ENCODE measurements at regions not wholly inside any gene's neighbourhood (a gene's known extent, or its start where the extent isn't known, plus 50 kb on each side); places are given as distances from the start of the nearest gene placed in this dataset.

DNA sequence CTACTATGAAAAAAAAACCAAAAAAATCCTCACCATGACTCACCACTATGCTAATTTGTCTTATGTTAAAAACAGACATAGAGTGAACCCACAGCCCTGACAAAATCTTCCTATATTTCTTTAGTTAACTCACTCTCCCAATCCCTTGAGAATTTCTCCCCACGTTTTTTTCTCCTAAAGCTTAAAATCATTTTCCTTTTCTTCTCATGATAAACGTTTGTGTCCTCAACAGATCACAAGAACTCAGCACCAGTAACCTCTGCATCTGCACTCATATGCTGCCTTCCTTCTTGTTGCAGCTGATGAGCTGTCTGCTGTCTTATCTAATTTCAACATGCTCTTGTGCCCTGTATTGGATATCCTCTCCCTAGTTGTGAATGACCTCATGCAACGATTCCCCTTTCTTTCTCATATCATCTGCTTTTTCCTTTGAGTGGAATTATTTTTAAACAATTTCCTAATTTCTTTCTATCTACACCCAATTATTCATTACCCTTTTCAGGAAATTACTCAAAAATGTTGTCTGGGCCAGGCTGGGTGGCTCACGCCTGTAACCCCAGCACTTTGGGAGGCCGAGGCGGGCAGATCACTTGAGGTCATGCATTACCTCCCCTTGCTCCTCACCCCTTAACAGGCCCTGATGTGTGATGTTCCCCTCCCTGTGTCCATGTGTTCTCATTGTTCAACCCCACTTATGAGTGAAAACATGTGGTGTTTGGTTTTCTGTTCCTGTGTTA is 427.5 kb upstream of the MGAT4C start:
- Histone ChIP-seq H3K4me2 (ENCODE audit: low read length) (no peak overlapping the region), H3K4me3 (ENCODE audit: low read length) (no peak overlapping the region), H3K36me3 (ENCODE audit: insufficient read depth, low read length) (no peaks in the 10 kb centered on the region), H3K27me3 (ENCODE audit: control insufficient read depth, insufficient read depth, low read length) (no peaks in the 10 kb centered on the region), H3K9me3 (replicated peaks; ENCODE audit: low read length) (no peaks in the 10 kb centered on the region), H3K9ac (ENCODE audit: low read depth, low read length) (no peak overlapping the region), H3K4me1 (ENCODE audit: control insufficient read depth, insufficient read depth, low read length) (no peaks in the 10 kb centered on the region)

DNA sequence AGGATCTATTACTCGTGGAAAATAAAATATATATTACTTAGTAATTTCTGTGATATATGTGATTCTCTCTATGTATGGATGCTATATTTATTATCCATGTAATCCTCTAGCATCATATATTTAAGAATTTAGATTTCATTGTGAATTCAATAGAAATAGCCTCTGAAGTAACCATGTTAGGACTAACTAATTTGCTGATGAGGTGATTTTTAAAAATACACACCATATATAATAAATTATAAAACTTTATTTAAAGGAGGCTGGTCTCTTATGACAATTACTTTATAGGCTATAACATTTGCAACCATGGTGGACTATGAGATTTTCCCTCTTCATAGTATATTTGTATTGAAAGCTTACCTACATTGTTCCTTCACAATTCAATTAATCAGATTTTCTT is 424.9 kb upstream of the MGAT4C start:
- Histone ChIP-seq H3K36me3 (ENCODE audit: insufficient read depth, low read length) (no peaks in the 10 kb centered on the region), H3K9ac (ENCODE audit: low read depth, low read length) (no peak overlapping the region), H3K9me3 (replicated peaks; ENCODE audit: low read length) (no peaks in the 10 kb centered on the region), H3K4me3 (ENCODE audit: low read length) (no peak overlapping the region), H3K4me1 (ENCODE audit: control insufficient read depth, insufficient read depth, low read length) (no peaks in the 10 kb centered on the region), H3K4me2 (ENCODE audit: low read length) (no peak overlapping the region), H3K27me3 (ENCODE audit: control insufficient read depth, insufficient read depth, low read length) (no peaks in the 10 kb centered on the region)

DNA sequence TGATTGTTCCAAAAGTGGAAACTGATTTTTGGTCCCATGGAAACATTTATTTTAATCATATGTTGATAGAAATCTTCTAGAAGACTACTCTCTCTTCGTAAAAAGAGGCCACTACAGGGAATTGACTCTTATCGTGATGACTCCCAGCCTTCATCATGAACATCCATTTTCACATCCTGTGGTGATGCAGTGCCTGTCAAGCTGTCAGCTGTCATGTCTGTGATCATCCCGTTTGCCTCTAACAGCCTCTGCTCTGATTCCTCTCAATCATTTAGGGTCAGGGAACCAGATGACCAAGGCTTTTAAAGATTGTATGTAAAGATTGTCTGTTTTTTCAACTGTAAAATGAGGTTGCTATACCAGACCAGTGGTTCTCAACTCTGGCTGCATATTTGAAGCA is 419.0 kb upstream of the MGAT4C start:
- H3K9ac ChIP-seq (ENCODE audit: low read depth, low read length), result no peak overlapping the region
- no peaks in the 10 kb centered on the region for H3K4me1 ChIP-seq (ENCODE audit: control insufficient read depth, insufficient read depth, low read length)

DNA sequence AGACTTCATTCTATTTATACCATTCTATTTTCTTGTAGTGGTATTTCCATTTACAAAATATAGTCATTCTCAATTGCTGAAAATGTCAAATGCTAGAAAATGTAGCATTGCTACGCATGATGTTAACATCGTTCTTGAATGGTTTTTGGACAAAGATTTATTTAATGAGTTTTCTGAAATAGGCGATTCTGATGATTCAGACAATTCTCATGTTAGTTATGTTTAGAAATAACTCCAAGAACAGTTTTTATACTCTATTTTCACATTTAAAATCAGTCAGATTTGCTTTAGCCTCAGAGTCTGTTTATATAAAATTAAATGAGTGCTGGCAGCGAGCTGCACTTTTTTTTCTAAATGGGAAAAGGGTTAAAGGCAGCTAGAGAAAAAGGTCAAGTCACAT is 414.8 kb upstream of the MGAT4C start:
- Histone ChIP-seq H3K4me2 (ENCODE audit: low read length) (no peak overlapping the region), H3K9ac (ENCODE audit: low read depth, low read length) (no peak overlapping the region), H3K4me3 (ENCODE audit: low read length) (no peak overlapping the region), H3K36me3 (ENCODE audit: insufficient read depth, low read length) (no peaks in the 10 kb centered on the region), H3K4me1 (ENCODE audit: control insufficient read depth, insufficient read depth, low read length) (peaks cover 10% of the 10 kb centered on the region), H3K9me3 (replicated peaks; ENCODE audit: low read length) (no peaks in the 10 kb centered on the region), H3K27me3 (ENCODE audit: control insufficient read depth, insufficient read depth, low read length) (no peaks in the 10 kb centered on the region)

More for the DNA sequence above, 419.0 kb upstream of the MGAT4C start:
- Histone ChIP-seq H3K4me2 (ENCODE audit: low read length) (no peak overlapping the region), H3K27me3 (ENCODE audit: control insufficient read depth, insufficient read depth, low read length) (no peaks in the 10 kb centered on the region), H3K9me3 (replicated peaks; ENCODE audit: low read length) (no peaks in the 10 kb centered on the region), H3K36me3 (ENCODE audit: insufficient read depth, low read length) (no peaks in the 10 kb centered on the region), H3K4me3 (ENCODE audit: low read length) (no peak overlapping the region)

DNA sequence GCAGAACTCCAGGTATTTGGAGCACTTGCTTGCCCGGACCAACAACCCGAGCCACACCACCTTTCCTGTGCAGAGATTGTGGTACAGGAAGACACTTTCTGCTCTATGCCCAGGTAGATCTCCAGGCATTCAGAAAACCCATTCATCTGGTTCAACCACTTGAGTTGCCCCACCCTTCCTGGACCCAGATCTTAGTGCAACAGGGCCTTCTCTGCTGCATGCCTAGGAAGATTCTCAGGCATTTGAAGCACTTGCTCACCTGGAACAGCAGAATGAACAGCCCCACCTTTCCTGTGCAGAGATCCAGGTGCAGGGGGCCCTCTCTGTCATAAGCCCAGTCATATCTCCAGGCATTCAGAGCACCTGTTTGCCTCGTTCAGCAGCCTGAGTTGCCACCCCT is 412.8 kb upstream of the MGAT4C start:
- no peaks in the 10 kb centered on the region for H3K36me3 ChIP-seq (ENCODE audit: insufficient read depth, low read length)
- H3K4me2 ChIP-seq (ENCODE audit: low read length), result no peak overlapping the region
- no peaks in the 10 kb centered on the region for H3K27me3 ChIP-seq (ENCODE audit: control insufficient read depth, insufficient read depth, low read length)
- H3K9me3 ChIP-seq (replicated peaks; ENCODE audit: low read length), result no peaks in the 10 kb centered on the region
- peaks cover 11% of the 10 kb centered on the region for H3K4me1 ChIP-seq (ENCODE audit: control insufficient read depth, insufficient read depth, low read length)
- no peak overlapping the region for H3K9ac ChIP-seq (ENCODE audit: low read depth, low read length)
- no peak overlapping the region for H3K4me3 ChIP-seq (ENCODE audit: low read length)

DNA sequence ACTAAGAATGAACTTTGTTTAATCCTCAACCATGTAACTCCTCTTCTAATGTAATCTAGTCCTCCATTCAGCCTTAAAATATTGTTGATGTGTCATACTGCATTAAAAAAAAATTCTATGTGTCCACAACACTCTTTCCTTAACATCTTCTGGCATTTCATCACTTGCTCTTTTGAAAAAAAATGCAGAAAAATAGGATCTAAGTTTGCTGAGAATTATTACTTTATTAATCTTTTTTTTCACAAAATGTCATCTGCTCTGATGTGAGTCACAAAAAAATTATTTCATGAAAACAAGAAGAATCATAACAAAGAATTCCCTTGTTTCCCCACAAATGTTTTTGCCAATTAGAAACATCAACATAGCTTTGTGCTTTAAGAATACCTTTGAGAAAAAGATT is 410.1 kb upstream of the MGAT4C start:
- peak overlapping the region; percentile 16 for H3K4me2 ChIP-seq (ENCODE audit: low read length)
- H3K9ac ChIP-seq (ENCODE audit: low read depth, low read length), result no peak overlapping the region
- no peaks in the 10 kb centered on the region for H3K27me3 ChIP-seq (ENCODE audit: control insufficient read depth, insufficient read depth, low read length)
- H3K4me3 ChIP-seq (ENCODE audit: low read length), result no peak overlapping the region
- peaks cover 11% of the 10 kb centered on the region for H3K4me1 ChIP-seq (ENCODE audit: control insufficient read depth, insufficient read depth, low read length)
- no peaks in the 10 kb centered on the region for H3K9me3 ChIP-seq (replicated peaks; ENCODE audit: low read length)
- H3K36me3 ChIP-seq (ENCODE audit: insufficient read depth, low read length), result no peaks in the 10 kb centered on the region

DNA sequence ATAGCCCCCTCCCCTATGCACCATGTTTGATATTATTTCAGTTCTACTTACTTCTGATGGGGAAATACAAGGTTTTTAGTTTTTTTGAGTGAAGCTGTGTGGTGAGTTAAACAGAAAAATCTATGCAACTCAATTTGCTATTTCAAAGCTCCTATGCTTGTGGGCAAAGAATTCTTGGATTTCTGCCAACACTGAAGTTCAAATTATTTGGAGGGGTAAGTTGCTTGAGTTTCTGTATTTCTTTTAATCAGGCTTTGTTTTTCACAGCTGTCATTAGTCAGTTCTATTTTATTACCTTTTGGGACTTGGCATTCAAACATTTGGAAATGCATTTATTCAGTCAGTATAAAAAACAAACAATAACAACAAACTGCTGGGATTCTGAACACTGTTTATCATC is 407.5 kb upstream of the MGAT4C start:
- H3K9me3 ChIP-seq (replicated peaks; ENCODE audit: low read length), result no peaks in the 10 kb centered on the region
- H3K36me3 ChIP-seq (ENCODE audit: insufficient read depth, low read length), result no peaks in the 10 kb centered on the region
- no peak overlapping the region for H3K4me3 ChIP-seq (ENCODE audit: low read length)
- H3K4me1 ChIP-seq (ENCODE audit: control insufficient read depth, insufficient read depth, low read length), result peaks cover 11% of the 10 kb centered on the region
- H3K4me2 ChIP-seq (ENCODE audit: low read length), result no peak overlapping the region
- H3K27me3 ChIP-seq (ENCODE audit: control insufficient read depth, insufficient read depth, low read length), result no peaks in the 10 kb centered on the region
- H3K9ac ChIP-seq (ENCODE audit: low read depth, low read length), result no peak overlapping the region

DNA sequence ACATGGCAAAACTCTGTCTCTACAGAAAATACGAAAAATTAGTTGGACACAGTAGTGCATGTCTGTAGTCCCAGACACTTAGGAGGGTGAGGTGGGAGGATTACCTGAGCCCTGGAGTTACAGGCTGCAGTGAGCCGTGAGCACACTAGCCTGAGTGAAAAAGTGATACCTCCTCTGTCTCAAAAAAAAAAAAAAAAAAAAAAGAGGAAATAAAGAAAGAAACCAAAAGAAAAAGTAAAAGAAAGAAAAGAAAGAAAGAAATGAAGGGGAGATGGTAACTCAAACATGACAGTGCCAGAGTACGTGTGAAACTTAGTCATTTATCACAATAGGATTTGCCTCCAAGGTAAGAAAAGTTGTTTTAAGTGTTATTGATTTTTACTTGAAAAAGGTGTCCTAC is 407.0 kb upstream of the MGAT4C start:
- H3K4me3 ChIP-seq (ENCODE audit: low read length), result no peak overlapping the region
- no peaks in the 10 kb centered on the region for H3K27me3 ChIP-seq (ENCODE audit: control insufficient read depth, insufficient read depth, low read length)
- H3K36me3 ChIP-seq (ENCODE audit: insufficient read depth, low read length), result no peaks in the 10 kb centered on the region
- no peak overlapping the region for H3K4me2 ChIP-seq (ENCODE audit: low read length)
- no peaks in the 10 kb centered on the region for H3K9me3 ChIP-seq (replicated peaks; ENCODE audit: low read length)
- peaks cover 11% of the 10 kb centered on the region for H3K4me1 ChIP-seq (ENCODE audit: control insufficient read depth, insufficient read depth, low read length)
- no peak overlapping the region for H3K9ac ChIP-seq (ENCODE audit: low read depth, low read length)

DNA sequence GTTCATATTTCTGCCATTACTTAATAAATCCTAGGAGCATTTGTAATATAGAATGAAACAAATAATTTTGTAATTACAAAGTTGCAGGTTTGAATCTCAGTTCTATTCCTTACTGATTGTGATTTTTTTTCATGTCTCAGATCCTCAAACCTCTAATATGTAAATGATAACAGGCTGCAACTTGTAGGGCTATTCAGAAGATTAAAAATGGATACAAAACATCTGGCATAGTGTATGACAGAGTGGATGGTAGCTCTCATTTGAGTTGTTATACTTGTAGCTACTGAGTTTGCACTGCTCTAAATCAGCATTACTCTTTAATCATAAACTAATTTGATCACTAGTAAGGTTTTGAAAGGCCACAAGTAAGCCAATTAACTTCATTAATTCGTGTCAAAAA is 406.3 kb upstream of the MGAT4C start:
- Histone ChIP-seq H3K4me2 (ENCODE audit: low read length) (no peak overlapping the region), H3K27me3 (ENCODE audit: control insufficient read depth, insufficient read depth, low read length) (no peaks in the 10 kb centered on the region), H3K36me3 (ENCODE audit: insufficient read depth, low read length) (no peaks in the 10 kb centered on the region), H3K9me3 (replicated peaks; ENCODE audit: low read length) (no peaks in the 10 kb centered on the region), H3K4me3 (ENCODE audit: low read length) (no peak overlapping the region), H3K4me1 (ENCODE audit: control insufficient read depth, insufficient read depth, low read length) (peaks cover 11% of the 10 kb centered on the region), H3K9ac (ENCODE audit: low read depth, low read length) (no peak overlapping the region)

DNA sequence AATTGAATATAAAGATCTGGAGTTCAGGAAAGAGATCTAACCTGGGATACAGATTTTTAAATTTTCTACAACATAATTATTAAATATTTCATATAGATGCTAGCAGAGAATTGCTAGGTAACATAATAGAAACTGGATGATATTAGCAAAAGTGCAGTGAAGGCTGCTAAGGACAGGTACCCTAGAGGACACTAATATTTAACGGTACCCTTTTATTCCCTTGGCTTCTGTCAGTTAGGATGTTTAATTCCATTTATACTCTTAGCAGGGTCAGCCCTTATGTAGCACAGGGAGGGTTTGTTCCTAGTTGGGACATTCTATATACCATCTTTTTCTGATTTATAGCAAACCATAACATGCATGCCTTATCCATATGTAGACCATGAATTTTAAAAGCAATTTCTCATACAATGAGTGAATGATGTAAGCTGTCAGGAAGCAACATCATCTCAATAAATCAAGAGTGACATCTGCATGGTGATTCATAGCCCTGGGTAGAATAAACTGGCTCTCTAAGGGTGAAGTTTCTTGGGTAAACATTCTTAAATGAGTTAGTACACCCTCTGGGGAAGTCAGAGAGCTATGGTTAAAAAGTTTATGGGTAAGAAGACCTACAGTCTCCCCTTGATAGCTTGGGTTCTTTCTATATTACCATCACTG is 404.4 kb upstream of the MGAT4C start:
- no peaks in the 10 kb centered on the region for H3K27me3 ChIP-seq (ENCODE audit: control insufficient read depth, insufficient read depth, low read length)
- H3K9me3 ChIP-seq (replicated peaks; ENCODE audit: low read length), result no peaks in the 10 kb centered on the region
- no peaks in the 10 kb centered on the region for H3K36me3 ChIP-seq (ENCODE audit: insufficient read depth, low read length)
- no peak overlapping the region for H3K9ac ChIP-seq (ENCODE audit: low read depth, low read length)
- H3K4me1 ChIP-seq (ENCODE audit: control insufficient read depth, insufficient read depth, low read length), result no peaks in the 10 kb centered on the region
- no peak overlapping the region for H3K4me2 ChIP-seq (ENCODE audit: low read length)
- no peak overlapping the region for H3K4me3 ChIP-seq (ENCODE audit: low read length)

DNA sequence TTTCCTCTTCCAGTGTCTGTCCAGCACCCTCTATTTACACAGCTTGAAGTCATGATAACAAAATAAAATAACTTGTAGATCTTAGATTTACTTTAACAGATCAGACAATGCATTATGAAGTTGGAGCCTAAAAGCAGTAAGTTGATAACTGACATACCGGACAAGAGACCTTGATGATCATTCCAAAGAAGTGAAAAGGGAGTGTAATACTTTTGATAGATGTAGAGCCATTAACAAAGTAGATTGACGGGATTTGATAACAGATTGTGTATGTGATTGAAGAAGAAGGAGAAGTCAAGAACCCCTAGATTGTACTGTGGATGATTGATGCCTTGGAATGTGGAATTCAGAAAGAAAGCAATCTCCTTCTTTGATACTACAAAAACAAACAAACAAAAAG is 403.8 kb upstream of the MGAT4C start:
- H3K4me2 ChIP-seq (ENCODE audit: low read length), result no peak overlapping the region
- H3K36me3 ChIP-seq (ENCODE audit: insufficient read depth, low read length), result no peaks in the 10 kb centered on the region
- no peaks in the 10 kb centered on the region for H3K4me1 ChIP-seq (ENCODE audit: control insufficient read depth, insufficient read depth, low read length)
- H3K9ac ChIP-seq (ENCODE audit: low read depth, low read length), result no peak overlapping the region
- no peaks in the 10 kb centered on the region for H3K9me3 ChIP-seq (replicated peaks; ENCODE audit: low read length)
- H3K27me3 ChIP-seq (ENCODE audit: control insufficient read depth, insufficient read depth, low read length), result no peaks in the 10 kb centered on the region
- no peak overlapping the region for H3K4me3 ChIP-seq (ENCODE audit: low read length)

DNA sequence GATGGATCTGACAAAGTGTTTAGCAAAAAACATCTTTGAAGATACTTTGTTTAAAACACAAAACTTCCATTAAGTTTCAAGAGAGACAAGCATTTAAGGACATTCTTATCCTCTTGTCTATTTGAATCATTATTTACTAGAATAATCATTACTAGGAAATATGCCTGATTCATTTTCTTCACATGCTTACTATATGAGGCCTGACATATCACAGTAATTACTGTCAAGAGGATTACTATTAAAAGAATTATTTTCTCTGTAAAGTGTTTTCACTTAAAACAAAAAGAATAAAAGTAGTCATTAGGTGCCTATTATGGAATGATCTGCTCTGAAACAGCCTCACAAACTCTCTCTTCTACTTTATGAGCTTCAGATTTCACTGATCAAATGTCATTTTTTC is 402.1 kb upstream of the MGAT4C start:
- Histone ChIP-seq H3K27me3 (ENCODE audit: control insufficient read depth, insufficient read depth, low read length) (no peaks in the 10 kb centered on the region), H3K4me3 (ENCODE audit: low read length) (no peak overlapping the region), H3K36me3 (ENCODE audit: insufficient read depth, low read length) (no peaks in the 10 kb centered on the region), H3K9ac (ENCODE audit: low read depth, low read length) (no peak overlapping the region), H3K4me2 (ENCODE audit: low read length) (no peak overlapping the region), H3K4me1 (ENCODE audit: control insufficient read depth, insufficient read depth, low read length) (no peaks in the 10 kb centered on the region), H3K9me3 (replicated peaks; ENCODE audit: low read length) (no peaks in the 10 kb centered on the region)
